ENCODE measurements at regions not wholly inside any gene's neighbourhood (a gene's known extent, or its start where the extent isn't known, plus 50 kb on each side); places are given as distances from the start of the nearest gene placed in this dataset.

DNA sequence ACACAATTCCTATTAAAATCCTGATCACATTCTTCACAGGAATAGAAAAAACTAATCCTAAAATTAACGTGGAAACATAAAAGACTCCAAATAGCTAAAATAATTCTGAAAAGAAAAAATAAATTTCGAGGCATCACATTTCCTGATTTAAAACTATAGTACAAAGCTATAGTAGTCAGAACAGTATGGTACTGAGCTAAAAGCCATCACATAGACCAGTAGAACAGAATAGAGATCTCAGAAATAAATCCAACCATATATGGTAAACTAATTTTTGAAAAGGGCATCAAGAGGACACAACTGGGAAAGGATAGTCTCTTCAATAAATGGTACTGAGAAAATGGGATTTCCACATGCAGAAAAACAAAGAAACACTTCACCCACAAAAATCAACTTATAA lies 125.2 kb upstream of the DAAM1 start:
- H3K27me3 Mint-ChIP-seq (ENCODE audit: low read depth in 3 of 3) = peaks cover 0 to 3% (median 0%) of the 10 kb centered on the region in 3 donors
- no peak overlapping the region for H2AFZ ChIP-seq (ENCODE audit: insufficient read depth, low read depth, low read length, poor library complexity, severe bottlenecking)
- no peaks in the 10 kb centered on the region for H3K79me2 ChIP-seq (ENCODE audit: insufficient read depth, low read length)
- H3K27me3 ChIP-seq (ENCODE audit: control insufficient read depth in 2 of 2, insufficient read depth in 2 of 2, low read length in 2 of 2) = no peaks in the 10 kb centered on the region
- intact Hi-C loops (cut with micrococcal nuclease) = no loop called here
- H3K9me3 Mint-ChIP-seq = peaks cover 0 to 13% (median 9%) of the 10 kb centered on the region in 7 donors
- H3K4me1 ChIP-seq (ENCODE audit: control insufficient read depth in 1 of 2, insufficient read depth in 2 of 2, low read length in 2 of 2) = no peaks in the 10 kb centered on the region
- DNase-seq = no peak
- TF ChIP-seq, protein P1, sequence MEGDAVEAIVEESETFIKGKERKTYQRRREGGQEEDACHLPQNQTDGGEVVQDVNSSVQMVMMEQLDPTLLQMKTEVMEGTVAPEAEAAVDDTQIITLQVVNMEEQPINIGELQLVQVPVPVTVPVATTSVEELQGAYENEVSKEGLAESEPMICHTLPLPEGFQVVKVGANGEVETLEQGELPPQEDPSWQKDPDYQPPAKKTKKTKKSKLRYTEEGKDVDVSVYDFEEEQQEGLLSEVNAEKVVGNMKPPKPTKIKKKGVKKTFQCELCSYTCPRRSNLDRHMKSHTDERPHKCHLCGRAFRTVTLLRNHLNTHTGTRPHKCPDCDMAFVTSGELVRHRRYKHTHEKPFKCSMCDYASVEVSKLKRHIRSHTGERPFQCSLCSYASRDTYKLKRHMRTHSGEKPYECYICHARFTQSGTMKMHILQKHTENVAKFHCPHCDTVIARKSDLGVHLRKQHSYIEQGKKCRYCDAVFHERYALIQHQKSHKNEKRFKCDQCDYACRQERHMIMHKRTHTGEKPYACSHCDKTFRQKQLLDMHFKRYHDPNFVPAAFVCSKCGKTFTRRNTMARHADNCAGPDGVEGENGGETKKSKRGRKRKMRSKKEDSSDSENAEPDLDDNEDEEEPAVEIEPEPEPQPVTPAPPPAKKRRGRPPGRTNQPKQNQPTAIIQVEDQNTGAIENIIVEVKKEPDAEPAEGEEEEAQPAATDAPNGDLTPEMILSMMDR (IDR thresholded peaks at IDR 0.05) = no peak
- H3K36me3 ChIP-seq (replicated peaks in 1 of 2; ENCODE audit: control insufficient read depth in 1 of 2, insufficient read depth in 2 of 2, low read length in 2 of 2) = no peaks in the 10 kb centered on the region
- H3K9me3 ChIP-seq (replicated peaks in 1 of 2; ENCODE audit: control insufficient read depth in 1 of 2, insufficient read depth in 1 of 2, low read length in 2 of 2) = peaks cover 0 to 6% of the 10 kb centered on the region in 2 donors
- H3K9ac ChIP-seq (ENCODE audit: insufficient read depth, low read length, poor library complexity, severe bottlenecking) = no peak overlapping the region
- H3K4me3 Mint-ChIP-seq = no peak overlapping the region
- no peaks in the 10 kb centered on the region for H4K20me1 ChIP-seq (ENCODE audit: insufficient read depth, low read length)
- H3K36me3 Mint-ChIP-seq = no peaks in the 10 kb centered on the region
- H3K27ac Mint-ChIP-seq = no peak overlapping the region
- no peak overlapping the region for H3K4me3 ChIP-seq (replicated peaks in 1 of 3; ENCODE audit: low read depth in 2 of 3, low read length in 3 of 3)
- H3K4me1 Mint-ChIP-seq = no peaks in the 10 kb centered on the region
- no peak overlapping the region for H3K4me2 ChIP-seq (replicated peaks; ENCODE audit: extremely low read depth, low read length, poor library complexity, severe bottlenecking)
- no CpG with 5 or more reads among the region's 2 CpGs for WGBS (ENCODE audit: insufficient coverage)
- H3K27ac ChIP-seq (ENCODE audit: low read depth in 1 of 2, low read length in 2 of 2) = no peak overlapping the region

DNA sequence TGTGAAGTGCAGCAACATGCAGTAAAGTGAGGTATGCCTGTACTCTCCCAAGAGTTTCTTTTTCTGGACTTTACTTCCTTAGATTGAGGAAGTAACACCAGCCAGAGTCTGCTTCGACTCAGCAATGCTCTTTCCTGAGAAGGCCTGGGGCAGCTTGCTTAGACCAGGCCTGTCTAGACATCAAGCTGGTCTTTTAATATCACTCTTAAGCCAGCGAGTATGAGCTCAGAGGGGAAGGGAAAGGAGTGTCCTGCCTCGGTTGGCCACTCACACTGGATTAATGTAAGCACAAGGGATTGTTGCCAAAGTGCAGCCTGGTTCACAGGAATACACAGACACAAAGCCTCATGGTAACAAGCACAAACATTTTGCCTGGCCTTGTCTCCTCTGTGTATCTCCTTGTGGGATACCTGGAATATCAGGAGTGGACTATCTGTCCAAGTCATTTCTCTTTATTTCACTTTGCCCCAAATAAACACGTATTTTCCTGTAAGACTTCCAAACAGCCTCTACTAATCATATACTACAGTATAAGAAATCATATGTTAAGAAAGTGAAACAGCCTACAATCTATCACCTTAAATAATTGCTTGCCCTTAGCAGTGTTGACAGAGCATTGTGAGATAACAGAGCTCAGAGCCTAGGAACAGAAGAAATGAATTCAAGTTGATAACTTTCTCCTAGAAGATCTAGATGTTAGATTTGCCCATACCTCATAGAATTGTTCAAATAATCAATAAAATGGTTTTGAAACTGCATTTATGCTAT lies 121.2 kb upstream of the DAAM1 start:
- Histone ChIP-seq H3K4me3 (replicated peaks in 1 of 3; ENCODE audit: low read depth in 2 of 3, low read length in 3 of 3) (no peak overlapping the region), H3K9me3 (replicated peaks in 1 of 2; ENCODE audit: control insufficient read depth in 1 of 2, insufficient read depth in 1 of 2, low read length in 2 of 2) (peaks cover 0 to 6% of the 10 kb centered on the region in 2 donors), H3K27me3 (ENCODE audit: control insufficient read depth in 2 of 2, insufficient read depth in 2 of 2, low read length in 2 of 2) (no peaks in the 10 kb centered on the region), H2AFZ (ENCODE audit: insufficient read depth, low read depth, low read length, poor library complexity, severe bottlenecking) (no peak overlapping the region), H3K9ac (ENCODE audit: insufficient read depth, low read length, poor library complexity, severe bottlenecking) (no peak overlapping the region), H3K36me3 (replicated peaks in 1 of 2; ENCODE audit: control insufficient read depth in 1 of 2, insufficient read depth in 2 of 2, low read length in 2 of 2) (no peaks in the 10 kb centered on the region), H3K79me2 (ENCODE audit: insufficient read depth, low read length) (no peaks in the 10 kb centered on the region), H3K4me1 (ENCODE audit: control insufficient read depth in 1 of 2, insufficient read depth in 2 of 2, low read length in 2 of 2) (no peaks in the 10 kb centered on the region), H3K4me2 (replicated peaks; ENCODE audit: extremely low read depth, low read length, poor library complexity, severe bottlenecking) (no peak overlapping the region), H3K27ac (ENCODE audit: low read depth in 1 of 2, low read length in 2 of 2) (no peak overlapping the region), H4K20me1 (ENCODE audit: insufficient read depth, low read length) (no peaks in the 10 kb centered on the region)
- H3K36me3 Mint-ChIP-seq = no peaks in the 10 kb centered on the region
- intact Hi-C loops (cut with micrococcal nuclease) = no loop called here
- WGBS (ENCODE audit: insufficient coverage) = 0% methylated on average over 1 of the region's 4 CpGs
- no peak overlapping the region for H3K4me3 Mint-ChIP-seq
- H3K4me1 Mint-ChIP-seq = no peaks in the 10 kb centered on the region
- peaks cover 0 to 10% (median 9%) of the 10 kb centered on the region in 7 donors for H3K9me3 Mint-ChIP-seq
- H3K27ac Mint-ChIP-seq = no peak overlapping the region
- TF ChIP-seq, protein P1 (IDR thresholded peaks at IDR 0.05) = no peak
- peaks cover 0 to 3% (median 0%) of the 10 kb centered on the region in 3 donors for H3K27me3 Mint-ChIP-seq (ENCODE audit: low read depth in 3 of 3)
- no peak for DNase-seq

All from CD14-positive monocyte (primary cell).